ENCODE measurements at regions not wholly inside any gene's neighbourhood (a gene's known extent, or its start where the extent isn't known, plus 50 kb on each side); places are given as distances from the start of the nearest gene placed in this dataset.
"Not testable (repeated sequence)": the region's sequence is repeated elsewhere in the genome, so short reads cannot be mapped to it uniquely, and the experiment has no call there.

- H3K36me3 ChIP-seq (replicated peaks in 1 of 2; ENCODE audit: control insufficient read depth in 1 of 2, insufficient read depth in 2 of 2, low read length in 1 of 2); H3K9ac ChIP-seq; H3K27me3 ChIP-seq (ENCODE audit: insufficient read depth); H2AFZ ChIP-seq (ENCODE audit: low read depth); H3F3A ChIP-seq (replicated peaks; ENCODE audit: insufficient read depth); DNase-seq; H3K79me2 ChIP-seq (ENCODE audit: insufficient read depth); H4K20me1 ChIP-seq (ENCODE audit: insufficient read depth); H3K9me2 ChIP-seq; CTCF ChIA-PET; POLR2A ChIA-PET; H3K4me1 ChIP-seq (ENCODE audit: control insufficient read depth in 1 of 2, insufficient read depth in 2 of 2, low read depth in 1 of 2, low read length in 1 of 2); H3K27ac ChIP-seq (ENCODE audit: low read depth in 2 of 2, low read length in 1 of 2); H3K9me3 ChIP-seq: not testable (repeated sequence)
- peak overlapping the region in 1 of 2 experiments; percentile 21; a peak in 2 of 4 replicates for H3K4me3 ChIP-seq (ENCODE audit: low read depth in 2 of 2, low read length in 1 of 2)
- 0 out of 2 replicates have a peak overlapping the region, but pooled peaks have one; percentile 44 for H3K4me2 ChIP-seq
- WGBS (ENCODE audit: low lambda C conversion rate) = 25% methylated on average over 11 of the region's 20 CpGs
Observed at GRCh38 chr6:26754801-26755200, 95.3 kb upstream of the ZNF322 start.

- H2AFZ ChIP-seq (ENCODE audit: low read depth); H3K79me2 ChIP-seq (ENCODE audit: insufficient read depth); H3K27ac ChIP-seq (ENCODE audit: low read depth in 2 of 2, low read length in 1 of 2); H3K36me3 ChIP-seq (replicated peaks in 1 of 2; ENCODE audit: control insufficient read depth in 1 of 2, insufficient read depth in 2 of 2, low read length in 1 of 2); H3K9ac ChIP-seq; H3K27me3 ChIP-seq (ENCODE audit: insufficient read depth); H3K9me3 ChIP-seq; POLR2A ChIA-PET; H3K9me2 ChIP-seq; H3K4me1 ChIP-seq (ENCODE audit: control insufficient read depth in 1 of 2, insufficient read depth in 2 of 2, low read depth in 1 of 2, low read length in 1 of 2); CTCF ChIA-PET; H4K20me1 ChIP-seq (ENCODE audit: insufficient read depth); DNase-seq; H3F3A ChIP-seq (replicated peaks; ENCODE audit: insufficient read depth): not testable (repeated sequence)
- H3K4me3 ChIP-seq (ENCODE audit: low read depth in 2 of 2, low read length in 1 of 2) = peak overlapping the region in 1 of 2 experiments; percentile 25; a peak in 1 of 4 replicates
- 2% methylated on average over 28 of the region's 29 CpGs for WGBS (ENCODE audit: low lambda C conversion rate)
- TF ChIP-seq USF1 (IDR thresholded peaks at IDR 0.05; ENCODE audit: borderline replicate concordance, low read depth) = peak; percentile 59; the same call in 1 of the 2 replicates
- peak overlapping the region; percentile 24; the same call in 1 of the 2 replicates for H3K4me2 ChIP-seq
Observed at GRCh38 chr6:26756067-26756805, 96.7 kb upstream of the ZNF322 start.

- H2AFZ ChIP-seq (ENCODE audit: low read depth); H4K20me1 ChIP-seq (ENCODE audit: insufficient read depth); H3K27me3 ChIP-seq (ENCODE audit: insufficient read depth); CTCF ChIA-PET; H3K4me1 ChIP-seq (ENCODE audit: control insufficient read depth in 1 of 2, insufficient read depth in 2 of 2, low read depth in 1 of 2, low read length in 1 of 2); H3K9ac ChIP-seq; H3K27ac ChIP-seq (ENCODE audit: low read depth in 2 of 2, low read length in 1 of 2); H3K9me2 ChIP-seq; H3K9me3 ChIP-seq; H3K36me3 ChIP-seq (replicated peaks in 1 of 2; ENCODE audit: control insufficient read depth in 1 of 2, insufficient read depth in 2 of 2, low read length in 1 of 2); H3K4me2 ChIP-seq; DNase-seq; H3K4me3 ChIP-seq (ENCODE audit: low read depth in 2 of 2, low read length in 1 of 2); H3K79me2 ChIP-seq (ENCODE audit: insufficient read depth); H3F3A ChIP-seq (replicated peaks; ENCODE audit: insufficient read depth); POLR2A ChIA-PET: not testable (repeated sequence)
- no CpG with 5 or more reads among the region's 36 CpGs for WGBS (ENCODE audit: low lambda C conversion rate)
Observed at GRCh38 chr6:26766203-26766902, 106.8 kb upstream of the ZNF322 start.

GRCh38 chr6:26770941-26771666 lies 111.6 kb upstream of the ZNF322 start:
- H3K79me2 ChIP-seq (ENCODE audit: insufficient read depth); H3K4me3 ChIP-seq (ENCODE audit: low read depth in 2 of 2, low read length in 1 of 2); H3K4me2 ChIP-seq; H3K9me2 ChIP-seq; H3K27ac ChIP-seq (ENCODE audit: low read depth in 2 of 2, low read length in 1 of 2); H3K9me3 ChIP-seq; POLR2A ChIA-PET; DNase-seq; H4K20me1 ChIP-seq (ENCODE audit: insufficient read depth); H3F3A ChIP-seq (replicated peaks; ENCODE audit: insufficient read depth); H3K27me3 ChIP-seq (ENCODE audit: insufficient read depth); H3K9ac ChIP-seq; H2AFZ ChIP-seq (ENCODE audit: low read depth); CTCF ChIA-PET; H3K36me3 ChIP-seq (replicated peaks in 1 of 2; ENCODE audit: control insufficient read depth in 1 of 2, insufficient read depth in 2 of 2, low read length in 1 of 2); H3K4me1 ChIP-seq (ENCODE audit: control insufficient read depth in 1 of 2, insufficient read depth in 2 of 2, low read depth in 1 of 2, low read length in 1 of 2): not testable (repeated sequence)
- WGBS (ENCODE audit: low lambda C conversion rate) = no CpG with 5 or more reads among the region's 31 CpGs

DNA sequence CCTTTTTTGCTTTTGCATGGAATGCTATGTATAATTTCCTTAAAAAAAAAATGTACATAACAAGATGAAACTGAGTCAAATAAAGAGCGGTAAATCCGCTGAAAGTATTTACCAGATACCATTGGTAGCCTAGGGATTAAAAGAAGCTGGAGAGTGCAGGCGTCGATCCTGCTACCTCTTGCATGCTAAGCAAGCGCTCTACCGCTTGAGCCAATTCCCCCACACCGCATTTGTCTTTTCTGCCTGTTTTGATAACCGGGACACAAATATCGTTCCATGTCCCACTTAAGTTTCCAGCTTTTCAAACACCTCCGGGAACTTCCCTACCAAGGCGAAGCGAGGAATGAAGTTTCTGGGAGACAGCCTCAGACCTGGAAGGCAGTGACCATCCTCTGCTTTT lies 113.9 kb upstream of the ZNF322 start:
- H3K4me2 ChIP-seq; H3K4me3 ChIP-seq (ENCODE audit: low read depth in 2 of 2, low read length in 1 of 2); H2AFZ ChIP-seq (ENCODE audit: low read depth); H3K9me2 ChIP-seq; H3K27me3 ChIP-seq (ENCODE audit: insufficient read depth); POLR2A ChIA-PET; H3K79me2 ChIP-seq (ENCODE audit: insufficient read depth); H4K20me1 ChIP-seq (ENCODE audit: insufficient read depth); DNase-seq; H3K36me3 ChIP-seq (replicated peaks in 1 of 2; ENCODE audit: control insufficient read depth in 1 of 2, insufficient read depth in 2 of 2, low read length in 1 of 2); H3K9me3 ChIP-seq; CTCF ChIA-PET; H3K9ac ChIP-seq; H3F3A ChIP-seq (replicated peaks; ENCODE audit: insufficient read depth); H3K4me1 ChIP-seq (ENCODE audit: control insufficient read depth in 1 of 2, insufficient read depth in 2 of 2, low read depth in 1 of 2, low read length in 1 of 2); H3K27ac ChIP-seq (ENCODE audit: low read depth in 2 of 2, low read length in 1 of 2): not testable (repeated sequence)
- WGBS (ENCODE audit: low lambda C conversion rate) = no CpG with 5 or more reads among the region's 12 CpGs

- H3K4me1 ChIP-seq (ENCODE audit: control insufficient read depth in 1 of 2, insufficient read depth in 2 of 2, low read depth in 1 of 2, low read length in 1 of 2); DNase-seq; H2AFZ ChIP-seq (ENCODE audit: low read depth); H3K9me2 ChIP-seq; H3K4me2 ChIP-seq; H3K9me3 ChIP-seq; H4K20me1 ChIP-seq (ENCODE audit: insufficient read depth); H3K4me3 ChIP-seq (ENCODE audit: low read depth in 2 of 2, low read length in 1 of 2); H3F3A ChIP-seq (replicated peaks; ENCODE audit: insufficient read depth); H3K79me2 ChIP-seq (ENCODE audit: insufficient read depth); H3K27me3 ChIP-seq (ENCODE audit: insufficient read depth); POLR2A ChIA-PET; H3K27ac ChIP-seq (ENCODE audit: low read depth in 2 of 2, low read length in 1 of 2); CTCF ChIA-PET; H3K9ac ChIP-seq; H3K36me3 ChIP-seq (replicated peaks in 1 of 2; ENCODE audit: control insufficient read depth in 1 of 2, insufficient read depth in 2 of 2, low read length in 1 of 2): not testable (repeated sequence)
- no CpG with 5 or more reads among the region's 21 CpGs for WGBS (ENCODE audit: low lambda C conversion rate)
Observed at GRCh38 chr6:26780563-26780962, 121.0 kb upstream of the ZNF322 start.
